Esophagus squamous epithelium (tissue), 5 donors: ENCODE measurements at regions not wholly inside any gene's neighbourhood (a gene's known extent, or its start where the extent isn't known, plus 50 kb on each side); places are given as distances from the start of the nearest gene placed in this dataset.

Source experiments
- DNase-seq: peaks from one replicate; lab custom pipeline; 2025; lab: John Stamatoyannopoulos, UW
- H3K27ac ChIP-seq, 4 donors: fragments of 200-600 bp; sonication (generic); one replicate each; pipeline ENCODE4 v1.5.1; 2016 to 2019; ENCODE audit warnings: mild to moderate bottlenecking in 1 of 4
- H3K27me3 ChIP-seq, 4 donors: fragments of 200-600 bp; sonication (generic); 1 replicate in 3 of 4; 2 replicates in 1 of 4; pipeline versions ENCODE4 v1.5.1 to v1.6.0; 2017 to 2021; ENCODE audit warnings: antibody characterized with exemption in 1 of 4
- H3K36me3 ChIP-seq, 3 donors: fragments of 200-600 bp; sonication (generic); one replicate each; pipeline ENCODE4 v1.5.1; 2016 to 2019
- H3K4me1 ChIP-seq, 3 donors: fragments of 200-600 bp; sonication (generic); one replicate each; pipeline ENCODE4 v1.5.1; 2017 to 2019
- H3K4me3 ChIP-seq, 4 donors: fragments of 200-600 bp; sonication (generic); 1 replicate in 3 of 4; 2 replicates in 1 of 4; pipeline ENCODE4 v1.5.1; 2016 to 2019; ENCODE audit warnings: mild to moderate bottlenecking in 2 of 4, moderate library complexity in 1 of 4
- H3K9me3 ChIP-seq, 3 donors: fragments of 200-600 bp; sonication (generic); one replicate each; pipeline ENCODE4 v1.5.1; 2016 to 2019
- CTCF ChIP-seq, 6 experiments: fragments of 450-650 bp in 4 of 6; fragments of 200-600 bp in 2 of 6; sonication (generic) in 2 of 6; IDR thresholded peaks; one replicate each; pipeline ENCODE4 v1.5.1; 2016 to 2019; ENCODE audit warnings: antibody characterized with exemption in 6 of 6, mild to moderate bottlenecking in 4 of 6, moderate library complexity in 4 of 6
- POLR2A ChIP-seq, 4 donors: fragments of 450-650 bp; IDR thresholded peaks; one replicate each; pipeline ENCODE4 v1.6.1; 2017; ENCODE audit warnings: antibody characterized with exemption in 4 of 4, mild to moderate bottlenecking in 4 of 4, moderate library complexity in 3 of 4
- WGBS, 2 donors: methylation state at CpG; one replicate each; pipeline ENCODE4 v1.1.5; 2018; 5-methylcytosine and 5-hydroxymethylcytosine counted together
- intact Hi-C: fragments of 100-400 bp; cut with DNase I; formaldehyde crosslinking; loops from one replicate; pipeline ENCODE4 v1.15.0; 2022
- donor health status: DM: yes; HTN: yes; CAD: no.

- WGBS, 2 donors, result 52 to 65% methylated on average over 5 of the region's 5 CpGs
- H3K4me1 ChIP-seq, result no peaks in the 10 kb centered on the region
- H3K27me3 ChIP-seq, result no peaks in the 10 kb centered on the region
- intact Hi-C loops, result no loop called here
- no peak overlapping the region for H3K27ac ChIP-seq
- no peaks in the 10 kb centered on the region for H3K36me3 ChIP-seq
- no peak for TF ChIP-seq POLR2A (IDR thresholded peaks at IDR 0.05)
- TF ChIP-seq CTCF (IDR thresholded peaks at IDR 0.05), result no peak
- H3K9me3 ChIP-seq, result peaks cover 0 to 5% (median 0%) of the 10 kb centered on the region in 3 donors
- DNase-seq, result no peak
- no peak overlapping the region for H3K4me3 ChIP-seq
Measured at GRCh38 chr20:4330011-4330410, 80.9 kb upstream of the ADRA1D start.

- intact Hi-C loops, result no loop called here
- Histone ChIP-seq H3K36me3 (no peaks in the 10 kb centered on the region), H3K4me1 (no peaks in the 10 kb centered on the region), H3K4me3 (no peak overlapping the region), H3K27me3 (no peaks in the 10 kb centered on the region), H3K9me3 (peaks cover 0 to 5% (median 0%) of the 10 kb centered on the region in 3 donors), H3K27ac (no peak overlapping the region)
- TF ChIP-seq CTCF (IDR thresholded peaks at IDR 0.05), result no peak
- DNase-seq, result no peak
- WGBS, 2 donors, result 75 to 87% methylated on average over 4 of the region's 5 CpGs
Measured at GRCh38 chr20:4329232-4329631, 80.1 kb upstream of the ADRA1D start.

- no peak for TF ChIP-seq CTCF (IDR thresholded peaks at IDR 0.05)
- TF ChIP-seq POLR2A (IDR thresholded peaks at IDR 0.05), result no peak
- DNase-seq, result no peak
- intact Hi-C loops, result no loop called here
- 87 to 98% methylated on average over 6 of the region's 6 CpGs for WGBS, 2 donors
- no peak overlapping the region for H3K4me3 ChIP-seq
- H3K27me3 ChIP-seq, result no peaks in the 10 kb centered on the region
- peaks cover 0 to 5% (median 0%) of the 10 kb centered on the region in 3 donors for H3K9me3 ChIP-seq
- H3K4me1 ChIP-seq, result no peaks in the 10 kb centered on the region
- H3K36me3 ChIP-seq, result no peaks in the 10 kb centered on the region
- H3K27ac ChIP-seq, result no peak overlapping the region
Measured at GRCh38 chr20:4328541-4328940, 79.5 kb upstream of the ADRA1D start.

- Histone ChIP-seq H3K4me3 (no peak overlapping the region), H3K9me3 (peaks cover 0 to 5% (median 0%) of the 10 kb centered on the region in 3 donors), H3K4me1 (no peaks in the 10 kb centered on the region), H3K36me3 (no peaks in the 10 kb centered on the region), H3K27ac (no peak overlapping the region), H3K27me3 (no peaks in the 10 kb centered on the region)
- no peak for TF ChIP-seq POLR2A (IDR thresholded peaks at IDR 0.05)
- no peak for TF ChIP-seq CTCF (IDR thresholded peaks at IDR 0.05)
- no peak for DNase-seq
- WGBS, 2 donors, result 20 to 92% methylated on average over 1 to 2 of the region's 4 CpGs
- intact Hi-C loops, result no loop called here
Measured at GRCh38 chr20:4327956-4328355, 78.9 kb upstream of the ADRA1D start.

GRCh38 chr20:4326195-4327065, 77.3 kb upstream of the ADRA1D start:
- 46 to 66% methylated on average over 3 to 4 of the region's 4 CpGs for WGBS, 2 donors
- Histone ChIP-seq H3K27me3 (no peaks in the 10 kb centered on the region), H3K4me1 (no peaks in the 10 kb centered on the region), H3K9me3 (peaks cover 0 to 5% (median 0%) of the 10 kb centered on the region in 3 donors), H3K27ac (peak overlapping the region in 1 of 4 donors; percentile 6), H3K36me3 (no peaks in the 10 kb centered on the region), H3K4me3 (no peak overlapping the region)
- no peak for DNase-seq
- TF ChIP-seq CTCF (IDR thresholded peaks at IDR 0.05) (no peak), POLR2A (IDR thresholded peaks at IDR 0.05) (no peak)
- intact Hi-C loops, result no loop called here
